GM12891 (cell line): ENCODE measurements at regions not wholly inside any gene's neighbourhood (a gene's known extent, or its start where the extent isn't known, plus 50 kb on each side); places are given as distances from the start of the nearest gene placed in this dataset.

Source experiments
- DNase-seq: peaks from one replicate; pipeline ENCODE4 v3.0.0; 2011; ENCODE audit warnings: low spot score; ENCODE audit not compliant: insufficient read length
- FAIRE-seq: peaks from 2 replicates; lab custom pipeline; 2011; peaks lifted over from hg19 to GRCh38; lab: Jason Lieb, UNC
- PAX5 ChIP-seq: IDR thresholded peaks from 2 replicates; pipeline ENCODE4 v1.6.1; 2011; ENCODE audit warnings: low read length, moderate library complexity, mild to moderate bottlenecking; ENCODE audit not compliant: insufficient read depth, severe bottlenecking
- POLR2A ChIP-seq: IDR thresholded peaks from 2 replicates; pipeline ENCODE4 v1.6.1; 2011; ENCODE audit warnings: low read depth, low read length, control low read depth
- POLR2AphosphoS5 ChIP-seq: IDR thresholded peaks from 2 replicates; pipeline ENCODE4 v1.6.1; 2011; ENCODE audit warnings: low read depth, low read length, control low read depth
- POU2F2 ChIP-seq: IDR thresholded peaks from 2 replicates; pipeline ENCODE4 v1.6.1; 2011; ENCODE audit warnings: low read depth, mild to moderate bottlenecking, control low read depth, low read length, moderate library complexity
- SPI1 ChIP-seq: IDR thresholded peaks from 2 replicates; pipeline ENCODE4 v1.6.1; 2011; ENCODE audit warnings: low read depth, low read length, control low read depth
- TAF1 ChIP-seq: IDR thresholded peaks from 2 replicates; pipeline ENCODE4 v1.6.1; 2011; ENCODE audit warnings: low read depth, low read length, control low read depth

DNA sequence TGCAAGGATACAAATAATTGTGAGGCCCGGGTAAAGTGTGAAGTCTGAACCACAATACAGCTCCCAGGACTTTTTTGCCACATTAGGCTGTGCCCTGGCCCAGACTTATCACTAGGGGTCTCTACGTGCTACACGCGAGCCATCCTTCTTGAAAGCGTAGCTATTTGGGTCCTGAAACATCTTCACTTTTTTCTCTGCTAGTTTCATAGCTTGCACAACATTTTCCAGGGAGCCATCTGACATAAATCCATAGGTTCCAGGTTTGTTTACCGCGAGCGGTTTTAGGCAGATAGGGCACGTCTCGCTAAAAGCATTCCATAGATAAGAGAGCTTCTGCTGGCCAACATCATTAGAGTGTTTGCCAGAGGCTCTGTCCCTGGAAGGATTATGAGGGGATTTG is 226.5 kb downstream of the RPS24 start:
- DNase-seq = no peak
- FAIRE-seq = no peak
- TF ChIP-seq POU2F2 = no peak
- TF ChIP-seq POLR2AphosphoS5 = no peak
- TF ChIP-seq TAF1 = no peak
- no peak for TF ChIP-seq PAX5
- TF ChIP-seq SPI1 = no peak
- no peak for TF ChIP-seq POLR2A

GRCh38 chr10:78260680-78261079 is 227.0 kb downstream of the RPS24 start:
- FAIRE-seq (no peak), DNase-seq (no peak)
- TF ChIP-seq POLR2AphosphoS5 (no peak), SPI1 (no peak), POU2F2 (no peak), PAX5 (no peak), POLR2A (no peak), TAF1 (no peak)

- TF ChIP-seq POU2F2 = no peak
- no peak for TF ChIP-seq SPI1
- no peak for TF ChIP-seq PAX5
- no peak for TF ChIP-seq POLR2AphosphoS5
- no peak for TF ChIP-seq POLR2A
- no peak for TF ChIP-seq TAF1
- FAIRE-seq = no peak
Measured at GRCh38 chr10:78261291-78261690, 227.6 kb downstream of the RPS24 start.

GRCh38 chr10:78262860-78263259 is 229.2 kb downstream of the RPS24 start:
- no peak for DNase-seq
- TF ChIP-seq POU2F2 (no peak), TAF1 (no peak), POLR2A (no peak), POLR2AphosphoS5 (no peak), PAX5 (no peak), SPI1 (no peak)
- FAIRE-seq = no peak

More at GRCh38 chr10:78261291-78261690, 227.6 kb downstream of the RPS24 start:
- DNase-seq = no peak

- no peak for TF ChIP-seq POLR2AphosphoS5
- TF ChIP-seq POU2F2 = no peak
- TF ChIP-seq PAX5 = no peak
- no peak for TF ChIP-seq POLR2A
- no peak for TF ChIP-seq SPI1
- no peak for TF ChIP-seq TAF1
- FAIRE-seq (no peak), DNase-seq (no peak)
Measured at GRCh38 chr10:78263521-78263988, 229.9 kb downstream of the RPS24 start.

DNA sequence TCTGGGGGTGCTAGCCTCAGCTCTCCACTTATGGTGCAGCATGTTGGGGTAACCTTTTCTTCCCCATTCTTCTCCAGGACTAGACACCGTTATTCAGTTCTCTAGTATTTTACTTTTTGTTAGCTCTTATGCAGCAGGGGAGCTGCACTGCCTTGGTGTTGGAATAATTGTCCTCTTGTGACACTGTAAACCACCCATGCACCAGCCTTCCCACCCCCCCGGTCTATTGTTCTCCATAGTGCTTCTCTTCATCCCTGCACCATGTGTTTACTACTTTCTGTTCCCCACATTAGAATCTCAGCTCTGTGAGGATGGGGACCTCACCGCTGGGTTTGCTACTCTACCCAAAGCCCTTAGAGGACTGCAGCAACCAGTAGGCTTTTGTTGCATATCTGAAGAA is 230.7 kb downstream of the RPS24 start:
- DNase-seq = no peak
- no peak for TF ChIP-seq POLR2A
- TF ChIP-seq TAF1 = no peak
- no peak for TF ChIP-seq SPI1
- TF ChIP-seq POLR2AphosphoS5 = no peak
- no peak for TF ChIP-seq POU2F2
- no peak for TF ChIP-seq PAX5
- no peak for FAIRE-seq

GRCh38 chr10:78266741-78267469 is 233.2 kb downstream of the RPS24 start:
- TF ChIP-seq POLR2AphosphoS5 = no peak
- TF ChIP-seq TAF1 = no peak
- TF ChIP-seq POU2F2 = no peak
- TF ChIP-seq PAX5 = no peak
- no peak for TF ChIP-seq SPI1
- TF ChIP-seq POLR2A = no peak
- FAIRE-seq (no peak), DNase-seq (no peak)

- no peak for TF ChIP-seq POU2F2
- FAIRE-seq (no peak), DNase-seq (no peak)
Measured at GRCh38 chr10:78267598-78267997, 233.9 kb downstream of the RPS24 start.

DNA sequence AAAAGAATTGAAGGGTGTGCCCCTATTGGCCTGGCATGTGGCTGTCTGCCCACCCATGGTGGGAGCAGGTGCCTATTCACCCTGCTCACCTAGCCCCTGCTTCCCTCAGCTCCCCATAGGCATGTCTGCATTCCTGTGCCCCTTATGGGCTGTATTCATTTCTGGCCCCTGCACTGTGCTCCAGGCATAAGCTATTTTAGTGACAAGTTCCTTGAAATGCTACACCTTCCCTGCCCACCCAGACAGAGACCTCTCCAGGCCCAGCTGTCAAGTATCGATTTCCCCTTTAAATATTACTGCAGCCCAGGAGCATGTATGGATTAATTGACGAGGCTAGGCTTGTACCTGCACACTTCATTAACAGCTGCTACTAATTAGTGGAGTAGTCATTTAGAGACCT is 235.4 kb downstream of the RPS24 start:
- TF ChIP-seq PAX5 (no peak), POLR2A (no peak)
- no peak for FAIRE-seq
- no peak for DNase-seq

GRCh38 chr10:78272329-78272728 is 238.7 kb downstream of the RPS24 start:
- no peak for DNase-seq
- FAIRE-seq = no peak

GRCh38 chr10:78274491-78274890 is 240.8 kb downstream of the RPS24 start:
- FAIRE-seq (no peak), DNase-seq (no peak)
- no peak for TF ChIP-seq POU2F2
- TF ChIP-seq PAX5 = no peak
- TF ChIP-seq SPI1 = no peak
- no peak for TF ChIP-seq POLR2AphosphoS5
- TF ChIP-seq TAF1 = no peak
- TF ChIP-seq POLR2A = no peak

More at GRCh38 chr10:78272329-78272728, 238.7 kb downstream of the RPS24 start:
- TF ChIP-seq POU2F2 = no peak
